ENCODE measurements at regions not wholly inside any gene's neighbourhood (a gene's known extent, or its start where the extent isn't known, plus 50 kb on each side); places are given as distances from the start of the nearest gene placed in this dataset.

GRCh38 chr3:180253283-180253682 lies 216.5 kb upstream of the PEX5L start:
- Histone ChIP-seq H3K27me3 (ENCODE audit: control insufficient read depth in 1 of 2, insufficient read depth in 2 of 2, low read length in 2 of 2) (no peaks in the 10 kb centered on the region), H3K27ac (ENCODE audit: extremely low read length, insufficient read depth, low read length) (no peak overlapping the region), H3K4me3 (replicated peaks in 1 of 3; ENCODE audit: insufficient read depth in 1 of 3, low read depth in 2 of 3, low read length in 3 of 3) (no peak overlapping the region), H2AFZ (ENCODE audit: low read length) (no peak overlapping the region), H3K4me2 (ENCODE audit: low read depth, low read length) (no peak overlapping the region), H3K9ac (ENCODE audit: insufficient read depth, low read depth, low read length) (no peak overlapping the region), H3K4me1 (ENCODE audit: insufficient read depth, low read length) (no peaks in the 10 kb centered on the region), H3K9me3 (ENCODE audit: low read length) (no peaks in the 10 kb centered on the region), H3K79me2 (ENCODE audit: insufficient read depth, low read length) (no peaks in the 10 kb centered on the region), H4K20me1 (ENCODE audit: insufficient read depth, low read length) (no peaks in the 10 kb centered on the region), H3K36me3 (replicated peaks in 1 of 2; ENCODE audit: control insufficient read depth in 1 of 2, insufficient read depth in 2 of 2, low read length in 2 of 2) (no peaks in the 10 kb centered on the region)
- POLR2A ChIA-PET, result no interaction called here
- TF ChIP-seq GPBP1L1 (CRISPR knock-in tag; IDR thresholded peaks at IDR 0.05), result no peak
- no peak for TF ChIP-seq YY1 (IDR thresholded peaks at IDR 0.05; ENCODE audit: insufficient read depth, insufficient replicate concordance, low read depth, low read length)
- no peak for TF ChIP-seq KDM5A (IDR thresholded peaks at IDR 0.05; ENCODE audit: borderline replicate concordance, low read length)
- TF ChIP-seq NFYB (CRISPR knock-in tag; IDR thresholded peaks at IDR 0.05), result no peak
- no peak for TF ChIP-seq GLI4 (CRISPR knock-in tag; IDR thresholded peaks at IDR 0.05; ENCODE audit: borderline replicate concordance)
- no peak for TF ChIP-seq ZNF501 (CRISPR knock-in tag; IDR thresholded peaks at IDR 0.05)
- no peak for TF ChIP-seq MIER2 (CRISPR knock-in tag; IDR thresholded peaks at IDR 0.05)
- TF ChIP-seq SKIL (CRISPR knock-in tag; IDR thresholded peaks at IDR 0.05; ENCODE audit: borderline replicate concordance), result no peak
- TF ChIP-seq GATAD1 (CRISPR knock-in tag; IDR thresholded peaks at IDR 0.05), result no peak
- intact Hi-C loops (cut with micrococcal nuclease; ENCODE audit: unreplicated experiment) (no loop called here), in situ Hi-C loops (cut with HindIII; ENCODE audit: extremely low pct_ligation_motif_present, low pct_unique_long_range_greater_than_20kb) (no loop called here)
- no peak for ATAC-seq
- no TSS peak for BruUV-seq (replicated peaks)
- no peak for FAIRE-seq
- WGBS (ENCODE audit: low lambda C conversion rate), result 6% methylated on average over 1 of the region's 1 CpG
- CTCF ChIA-PET (ENCODE audit: low intra/inter-chr PET ratio, low total read pairs), result no interaction called here
- no peak for DNase-seq (ENCODE audit: low spot score)
